Effector memory CD8-positive, alpha-beta T cell (primary cell): ENCODE measurements at regions not wholly inside any gene's neighbourhood (a gene's known extent, or its start where the extent isn't known, plus 50 kb on each side); places are given as distances from the start of the nearest gene placed in this dataset.
"Not testable (repeated sequence)": the region's sequence is repeated elsewhere in the genome, so short reads cannot be mapped to it uniquely, and the experiment has no call there.

Experiments
- ATAC-seq: fragments of 150-1000 bp; cut with Tn5 transposase; replicated peaks from 2 replicates; pipeline ENCODE4 v1.10.0; 2021; ENCODE audit warnings: mild to moderate bottlenecking, moderate library complexity
- DNase-seq, 3 experiments: peaks; one replicate each; pipeline ENCODE4 v3.0.0; 2021
- H3K27ac Mint-ChIP-seq, 2 donors: one replicate each; pipeline ENCODE4 v1.8.0; 2022; ENCODE audit warnings: mild to moderate bottlenecking in 2 of 2, mixed read lengths in 2 of 2, moderate library complexity in 2 of 2
- H3K27me3 Mint-ChIP-seq, 2 donors: one replicate each; pipeline ENCODE4 v1.8.0; 2022; ENCODE audit warnings: mixed read lengths in 2 of 2
- H3K36me3 Mint-ChIP-seq: one replicate; pipeline ENCODE4 v1.8.0; 2022; ENCODE audit warnings: mild to moderate bottlenecking, moderate library complexity, mixed read lengths; ENCODE audit not compliant: insufficient read depth
- H3K4me1 Mint-ChIP-seq, 2 donors: one replicate each; pipeline ENCODE4 v1.8.0; 2022; ENCODE audit warnings: low read depth in 2 of 2, mixed read lengths in 2 of 2
- H3K4me3 Mint-ChIP-seq, 2 donors: one replicate each; pipeline ENCODE4 v1.8.0; 2022; ENCODE audit warnings: mild to moderate bottlenecking in 2 of 2, mixed read lengths in 2 of 2, moderate library complexity in 2 of 2
- H3K9me3 Mint-ChIP-seq, 2 donors: one replicate each; pipeline ENCODE4 v1.8.0; 2022; ENCODE audit warnings: mixed read lengths in 2 of 2

- no peaks in the 10 kb centered on the region for H3K27me3 Mint-ChIP-seq
- DNase-seq (no peak), ATAC-seq (no peak)
- peaks cover 0 to 5% of the 10 kb centered on the region in 2 donors for H3K9me3 Mint-ChIP-seq
- no peaks in the 10 kb centered on the region for H3K36me3 Mint-ChIP-seq
- no peak overlapping the region for H3K27ac Mint-ChIP-seq
- H3K4me1 Mint-ChIP-seq: no peaks in the 10 kb centered on the region
- no peak overlapping the region for H3K4me3 Mint-ChIP-seq
These were observed 647.0 kb upstream of the AADAT start for GRCh38 chr4:170736710-170737109.

DNA sequence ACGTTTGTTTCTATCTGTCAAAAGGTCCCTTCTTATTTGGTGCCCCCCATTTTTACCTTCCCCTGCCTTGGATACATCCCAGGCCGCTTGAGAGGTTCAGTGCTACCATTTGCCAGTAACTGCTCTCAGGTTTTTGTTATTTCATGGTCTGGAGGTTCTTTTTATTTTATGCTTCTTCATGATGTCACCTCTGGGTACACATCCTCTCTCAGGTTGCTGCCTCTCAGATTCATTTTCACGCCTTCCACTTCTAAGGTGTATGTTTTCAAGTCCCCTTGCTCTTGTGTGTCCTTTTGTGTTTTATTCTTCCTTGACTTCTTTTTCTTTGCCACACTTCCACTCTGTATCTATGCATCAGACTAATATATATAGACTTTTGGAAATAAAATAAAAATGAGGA, 640.1 kb upstream of the AADAT start:
- ATAC-seq (no peak), DNase-seq (no peak)
- Mint-ChIP-seq H3K4me3 (no peak overlapping the region), H3K9me3 (peaks cover 0 to 5% of the 10 kb centered on the region in 2 donors), H3K27ac (no peak overlapping the region), H3K4me1 (no peaks in the 10 kb centered on the region), H3K27me3 (no peaks in the 10 kb centered on the region), H3K36me3 (no peaks in the 10 kb centered on the region)

DNA sequence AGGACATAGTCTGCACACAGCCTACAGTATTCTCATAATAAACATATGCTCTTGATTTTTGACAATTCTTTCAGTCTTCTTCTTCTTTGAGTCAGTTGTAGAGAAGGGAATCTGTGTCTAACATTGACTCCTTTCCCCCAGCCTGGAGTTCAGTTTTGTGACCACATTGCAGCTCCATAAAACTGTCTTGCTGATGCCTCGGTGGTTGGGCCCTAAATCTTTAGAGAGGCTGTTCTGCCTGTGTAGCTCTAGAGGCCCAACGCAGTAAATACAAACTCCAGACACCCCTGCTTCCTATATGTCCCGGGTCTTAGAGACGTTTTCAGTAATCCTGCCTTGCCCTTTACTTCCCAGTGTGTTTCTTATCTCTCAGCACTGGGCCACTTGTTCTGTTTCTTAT, 639.5 kb upstream of the AADAT start:
- no peaks in the 10 kb centered on the region for H3K27me3 Mint-ChIP-seq
- no peak overlapping the region for H3K27ac Mint-ChIP-seq
- no peak for DNase-seq
- no peaks in the 10 kb centered on the region for H3K36me3 Mint-ChIP-seq
- ATAC-seq: no peak
- no peak overlapping the region for H3K4me3 Mint-ChIP-seq
- H3K4me1 Mint-ChIP-seq: no peaks in the 10 kb centered on the region
- H3K9me3 Mint-ChIP-seq: peaks cover 0 to 5% of the 10 kb centered on the region in 2 donors

GRCh38 chr4:170724191-170724590, 634.4 kb upstream of the AADAT start:
- no peak for ATAC-seq
- no peak for DNase-seq
- no peaks in the 10 kb centered on the region for H3K4me1 Mint-ChIP-seq
- H3K36me3 Mint-ChIP-seq: no peaks in the 10 kb centered on the region
- H3K27me3 Mint-ChIP-seq: no peaks in the 10 kb centered on the region
- H3K9me3 Mint-ChIP-seq: peaks cover 2 to 12% of the 10 kb centered on the region in 2 donors
- no peak overlapping the region for H3K27ac Mint-ChIP-seq
- H3K4me3 Mint-ChIP-seq: no peak overlapping the region

DNA sequence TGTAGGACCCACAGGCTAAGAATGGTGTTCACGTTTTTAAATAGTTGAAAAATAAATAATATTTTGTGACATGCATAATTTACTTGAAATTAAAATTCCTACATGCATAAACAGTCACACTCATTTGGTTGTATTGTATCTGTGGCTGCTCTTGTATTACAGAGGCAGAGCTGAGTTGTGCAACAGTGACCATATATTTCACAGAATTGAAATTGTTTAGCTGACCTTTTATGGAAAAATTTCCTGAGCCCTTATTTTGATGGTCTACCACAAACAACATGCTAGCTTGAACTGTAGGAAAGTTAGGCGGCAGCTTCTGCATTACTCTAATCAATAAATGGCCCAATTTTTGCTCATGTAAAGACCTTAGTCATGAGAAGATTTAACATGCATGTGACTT, 633.4 kb upstream of the AADAT start:
- H3K27ac Mint-ChIP-seq: no peak overlapping the region
- H3K4me3 Mint-ChIP-seq: no peak overlapping the region
- no peaks in the 10 kb centered on the region for H3K27me3 Mint-ChIP-seq
- H3K36me3 Mint-ChIP-seq: no peaks in the 10 kb centered on the region
- no peak for ATAC-seq
- H3K9me3 Mint-ChIP-seq: peaks cover 2 to 12% of the 10 kb centered on the region in 2 donors
- DNase-seq: no peak
- no peaks in the 10 kb centered on the region for H3K4me1 Mint-ChIP-seq

DNA sequence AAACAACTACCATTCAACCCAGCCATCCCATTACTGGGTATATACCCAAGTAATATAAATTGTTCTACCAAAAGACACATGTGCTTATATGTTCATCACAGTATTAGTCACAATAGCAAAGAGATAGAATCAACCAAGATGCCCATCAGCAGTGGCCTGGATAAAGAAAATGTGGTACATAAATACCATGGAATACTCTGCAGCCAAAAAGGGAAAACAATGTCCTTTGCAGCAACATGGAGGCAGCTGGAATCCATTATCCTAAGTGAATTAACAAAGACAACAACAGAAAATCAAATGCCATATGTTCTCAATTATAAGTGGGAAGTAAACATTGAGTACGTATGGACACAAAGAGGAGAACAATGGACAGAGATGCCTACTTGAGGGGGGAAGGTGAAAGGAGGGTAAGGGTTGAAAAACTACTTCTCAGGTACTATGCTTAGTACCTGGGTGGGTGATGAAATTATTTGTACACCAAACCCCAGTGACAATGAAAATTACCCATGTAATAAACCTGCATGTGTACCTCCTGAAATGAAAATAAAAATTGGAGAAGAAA, 632.1 kb upstream of the AADAT start:
- DNase-seq (no peak), ATAC-seq (no peak)
- Mint-ChIP-seq H3K9me3 (peaks cover 2 to 12% of the 10 kb centered on the region in 2 donors), H3K4me1 (no peaks in the 10 kb centered on the region), H3K27me3 (no peaks in the 10 kb centered on the region), H3K27ac (no peak overlapping the region), H3K4me3 (no peak overlapping the region), H3K36me3 (no peaks in the 10 kb centered on the region)

GRCh38 chr4:170716868-170717267, 627.1 kb upstream of the AADAT start:
- DNase-seq: no peak
- Mint-ChIP-seq H3K27me3 (no peaks in the 10 kb centered on the region), H3K36me3 (no peaks in the 10 kb centered on the region), H3K27ac (no peak overlapping the region), H3K9me3 (peaks cover 3 to 6% of the 10 kb centered on the region in 2 donors), H3K4me1 (no peaks in the 10 kb centered on the region), H3K4me3 (no peak overlapping the region)
- ATAC-seq: no peak

DNA sequence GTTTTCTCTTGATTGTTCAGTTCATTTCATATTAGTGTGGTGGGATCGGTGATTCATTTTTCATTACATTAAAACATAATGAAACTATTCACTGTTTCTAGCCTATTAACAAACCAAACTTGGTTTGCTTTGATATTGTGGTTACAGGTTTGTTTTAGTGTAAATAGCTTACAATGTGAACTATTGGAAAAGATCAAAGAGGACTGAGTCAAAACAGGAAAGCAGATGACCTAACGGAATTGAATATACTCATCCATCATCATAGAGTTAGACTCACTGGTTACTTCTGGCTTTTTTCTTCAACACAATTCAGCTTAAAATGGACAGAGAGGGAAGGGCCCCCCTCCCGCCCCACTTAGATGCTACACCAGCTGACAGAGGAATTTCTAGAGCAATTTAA, 616.2 kb upstream of the AADAT start:
- no peak for DNase-seq
- Mint-ChIP-seq H3K4me3 (no peak overlapping the region), H3K36me3 (no peaks in the 10 kb centered on the region), H3K4me1 (no peaks in the 10 kb centered on the region), H3K27me3 (no peaks in the 10 kb centered on the region), H3K27ac (no peak overlapping the region), H3K9me3 (peaks cover 6 to 11% of the 10 kb centered on the region in 2 donors)
- ATAC-seq: no peak

- no peak for ATAC-seq
- Mint-ChIP-seq H3K27me3 (no peaks in the 10 kb centered on the region), H3K9me3 (peaks cover 13 to 16% of the 10 kb centered on the region in 2 donors), H3K36me3 (no peaks in the 10 kb centered on the region), H3K4me1 (no peaks in the 10 kb centered on the region), H3K4me3 (no peak overlapping the region), H3K27ac (no peak overlapping the region)
- DNase-seq: no peak
These were observed 610.3 kb upstream of the AADAT start for GRCh38 chr4:170700064-170700463.

DNA sequence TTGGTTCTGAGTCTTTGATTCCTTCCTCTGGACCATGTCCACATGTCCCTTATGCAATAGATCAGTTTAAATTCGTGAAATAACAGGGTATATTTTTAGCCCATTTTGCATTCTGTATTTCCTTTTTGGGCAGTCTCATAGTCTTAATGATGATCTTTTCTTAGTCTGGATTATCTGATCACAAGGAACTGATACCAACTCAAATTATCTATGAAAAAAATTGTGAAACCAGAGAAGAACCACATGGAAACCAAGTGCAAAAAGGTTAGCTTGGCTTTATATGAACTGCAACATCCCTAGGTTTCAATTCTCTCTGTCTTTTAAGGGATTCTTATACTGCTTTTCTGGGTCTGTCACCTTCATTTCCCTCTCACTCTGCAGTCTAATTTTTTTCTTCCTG, 608.6 kb upstream of the AADAT start:
- Mint-ChIP-seq H3K27me3 (no peaks in the 10 kb centered on the region), H3K4me3 (no peak overlapping the region), H3K9me3 (peaks cover 9 to 18% of the 10 kb centered on the region in 2 donors), H3K4me1 (no peaks in the 10 kb centered on the region), H3K27ac (no peak overlapping the region), H3K36me3 (no peaks in the 10 kb centered on the region)
- ATAC-seq: no peak
- DNase-seq: no peak

DNA sequence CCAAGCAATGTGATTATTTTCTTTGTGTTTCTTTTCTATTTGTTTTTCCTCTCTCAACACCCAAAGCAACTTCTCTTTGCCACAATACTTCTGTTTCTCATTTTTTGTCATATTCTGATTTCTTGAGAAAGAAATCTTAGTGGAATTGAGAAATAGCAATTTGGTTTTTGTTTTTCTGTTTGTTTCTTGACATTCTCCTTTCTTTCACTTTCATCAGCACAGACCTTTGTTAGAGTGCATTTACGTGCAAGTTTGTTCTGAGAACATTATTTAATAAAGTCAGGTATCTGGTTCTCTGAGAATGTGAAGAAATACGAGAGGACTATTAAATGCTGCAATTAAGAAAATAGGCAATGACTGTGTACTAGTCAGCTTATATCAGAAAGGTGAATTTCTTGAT, 608.1 kb upstream of the AADAT start:
- Mint-ChIP-seq H3K27me3 (no peaks in the 10 kb centered on the region), H3K4me3 (no peak overlapping the region), H3K4me1 (no peaks in the 10 kb centered on the region)

GRCh38 chr4:170697045-170697444, 607.3 kb upstream of the AADAT start:
- Mint-ChIP-seq H3K4me3 (no peak overlapping the region), H3K4me1 (no peaks in the 10 kb centered on the region), H3K36me3 (no peaks in the 10 kb centered on the region), H3K27ac (no peak overlapping the region), H3K9me3 (peaks cover 9 to 24% of the 10 kb centered on the region in 2 donors), H3K27me3 (no peaks in the 10 kb centered on the region)
- DNase-seq: no peak
- no peak for ATAC-seq

More for the DNA sequence above, 608.1 kb upstream of the AADAT start:
- no peak for DNase-seq
- no peak overlapping the region for H3K27ac Mint-ChIP-seq
- no peak for ATAC-seq
- H3K9me3 Mint-ChIP-seq: peaks cover 9 to 23% of the 10 kb centered on the region in 2 donors
- no peaks in the 10 kb centered on the region for H3K36me3 Mint-ChIP-seq

DNA sequence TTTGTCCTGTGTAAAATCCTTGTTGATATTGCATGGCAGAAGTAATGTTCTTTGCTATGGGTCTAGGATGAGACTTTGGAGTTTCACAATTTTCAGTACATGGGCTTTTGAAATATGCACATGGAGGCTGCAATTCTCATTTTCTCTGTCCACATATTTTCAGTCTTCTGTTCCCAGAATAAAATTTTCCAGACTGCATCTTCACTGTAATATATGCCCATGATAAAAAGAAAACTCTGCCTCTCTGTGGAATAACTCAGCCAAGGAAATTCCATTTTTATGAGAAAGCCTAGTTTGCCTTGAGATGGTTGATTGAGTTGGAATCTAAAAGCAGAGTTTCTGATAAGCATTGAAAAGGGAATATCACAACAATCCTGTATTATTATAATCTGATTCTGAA, 601.4 kb upstream of the AADAT start:
- DNase-seq: no peak
- Mint-ChIP-seq H3K4me1 (no peaks in the 10 kb centered on the region), H3K9me3 (peaks cover 8 to 10% of the 10 kb centered on the region in 2 donors), H3K36me3 (no peaks in the 10 kb centered on the region), H3K4me3 (no peak overlapping the region), H3K27me3 (no peaks in the 10 kb centered on the region), H3K27ac (no peak overlapping the region)
- no peak for ATAC-seq

DNA sequence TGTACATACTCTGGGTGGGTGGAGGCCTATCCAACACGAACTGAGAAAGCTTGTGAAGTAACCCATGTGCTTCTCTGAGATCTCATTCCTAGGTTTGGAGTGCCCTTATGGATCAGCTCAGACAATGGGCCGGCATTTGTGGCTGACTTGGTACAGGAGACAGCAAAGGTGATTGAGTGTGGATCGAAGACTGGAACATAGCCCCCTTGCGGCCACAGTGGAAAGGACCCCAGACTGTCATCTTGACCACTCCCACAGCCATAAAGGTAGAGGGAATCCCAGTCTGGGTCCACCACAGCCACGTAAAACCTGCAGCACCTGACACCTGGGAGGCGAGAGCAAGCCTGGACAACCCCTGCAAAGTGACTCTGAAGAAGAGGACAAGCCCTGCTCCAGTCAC, 598.0 kb upstream of the AADAT start:
- DNase-seq (no peak), ATAC-seq (no peak)
- no peaks in the 10 kb centered on the region for H3K36me3 Mint-ChIP-seq
- H3K4me3 Mint-ChIP-seq: no peak overlapping the region
- H3K27ac Mint-ChIP-seq: no peak overlapping the region
- peaks cover 0 to 5% of the 10 kb centered on the region in 2 donors for H3K9me3 Mint-ChIP-seq
- no peaks in the 10 kb centered on the region for H3K4me1 Mint-ChIP-seq
- no peaks in the 10 kb centered on the region for H3K27me3 Mint-ChIP-seq

DNA sequence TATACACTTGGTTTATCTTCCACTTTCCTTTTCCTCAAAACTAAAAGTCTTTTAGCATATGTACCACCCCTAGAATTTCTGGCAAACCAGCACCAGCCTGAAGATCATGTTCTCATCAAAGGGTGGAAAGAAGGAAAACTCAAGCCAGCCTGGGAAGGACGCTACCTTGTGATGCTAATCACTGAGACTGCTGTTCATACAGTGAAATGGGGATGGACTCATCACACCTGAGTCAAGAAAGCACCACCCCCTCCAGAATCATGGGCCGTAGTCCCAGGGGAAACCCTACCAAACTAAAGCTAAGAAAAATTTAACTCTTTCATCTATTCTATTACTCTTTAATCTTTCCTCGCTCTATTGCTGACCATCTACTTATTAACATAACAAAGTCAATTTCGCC, 595.9 kb upstream of the AADAT start:
- DNase-seq, ATAC-seq, H3K4me3 Mint-ChIP-seq, H3K27ac Mint-ChIP-seq, H3K27me3 Mint-ChIP-seq, H3K9me3 Mint-ChIP-seq, H3K4me1 Mint-ChIP-seq, H3K36me3 Mint-ChIP-seq: not testable (repeated sequence)
